Omental fat pad (tissue), 3 donors: ENCODE measurements at regions not wholly inside any gene's neighbourhood (a gene's known extent, or its start where the extent isn't known, plus 50 kb on each side); places are given as distances from the start of the nearest gene placed in this dataset.

Experiments used
- ATAC-seq: fragments of 150-250 bp; one replicate; pipeline ENCODE4 v1.9.1; 2016; ENCODE audit warnings: mild to moderate bottlenecking, moderate library complexity; ENCODE audit not compliant: low FRiP score
- DNase-seq: peaks from one replicate; pipeline ENCODE4 v3.0.0-alpha.2; 2019; ENCODE audit warnings: low spot score
- TF ChIP-seq, protein P1 (sequence below), 3 donors: fragments of 450-650 bp; IDR thresholded peaks; one replicate each; pipeline ENCODE4 v1.5.1; 2016 to 2017; ENCODE audit warnings: antibody characterized with exemption in 3 of 3, mild to moderate bottlenecking in 3 of 3, moderate library complexity in 2 of 3

DNA sequence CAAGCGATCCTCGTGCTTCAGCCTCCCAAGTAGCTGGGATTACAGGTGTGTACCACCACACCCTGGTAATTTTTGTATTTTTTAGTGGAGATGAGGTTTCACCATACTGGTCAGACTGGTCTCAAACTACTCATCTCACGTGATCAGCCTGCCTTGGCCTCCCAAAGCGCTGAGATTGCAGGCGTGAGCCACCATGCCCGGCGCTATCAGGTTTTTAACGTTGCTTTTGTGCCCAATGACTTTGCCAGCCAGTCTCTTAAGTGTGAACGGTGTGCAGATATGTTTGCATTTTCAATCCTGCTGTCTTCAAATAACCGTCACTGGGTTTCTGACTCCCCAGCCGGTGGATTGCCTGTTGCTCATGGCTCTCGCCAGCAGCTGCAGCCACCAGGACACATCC, 201.8 kb upstream of the PPP2R2D start:
- TF ChIP-seq, protein P1, sequence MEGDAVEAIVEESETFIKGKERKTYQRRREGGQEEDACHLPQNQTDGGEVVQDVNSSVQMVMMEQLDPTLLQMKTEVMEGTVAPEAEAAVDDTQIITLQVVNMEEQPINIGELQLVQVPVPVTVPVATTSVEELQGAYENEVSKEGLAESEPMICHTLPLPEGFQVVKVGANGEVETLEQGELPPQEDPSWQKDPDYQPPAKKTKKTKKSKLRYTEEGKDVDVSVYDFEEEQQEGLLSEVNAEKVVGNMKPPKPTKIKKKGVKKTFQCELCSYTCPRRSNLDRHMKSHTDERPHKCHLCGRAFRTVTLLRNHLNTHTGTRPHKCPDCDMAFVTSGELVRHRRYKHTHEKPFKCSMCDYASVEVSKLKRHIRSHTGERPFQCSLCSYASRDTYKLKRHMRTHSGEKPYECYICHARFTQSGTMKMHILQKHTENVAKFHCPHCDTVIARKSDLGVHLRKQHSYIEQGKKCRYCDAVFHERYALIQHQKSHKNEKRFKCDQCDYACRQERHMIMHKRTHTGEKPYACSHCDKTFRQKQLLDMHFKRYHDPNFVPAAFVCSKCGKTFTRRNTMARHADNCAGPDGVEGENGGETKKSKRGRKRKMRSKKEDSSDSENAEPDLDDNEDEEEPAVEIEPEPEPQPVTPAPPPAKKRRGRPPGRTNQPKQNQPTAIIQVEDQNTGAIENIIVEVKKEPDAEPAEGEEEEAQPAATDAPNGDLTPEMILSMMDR (IDR thresholded peaks at IDR 0.05) = no peak
- DNase-seq (no peak), ATAC-seq (no peak)

- ATAC-seq (no peak), DNase-seq (no peak)
- TF ChIP-seq, protein P1 (IDR thresholded peaks at IDR 0.05) = no peak
These were observed 200.8 kb upstream of the PPP2R2D start for GRCh38 chr10:131700032-131700431.

DNA sequence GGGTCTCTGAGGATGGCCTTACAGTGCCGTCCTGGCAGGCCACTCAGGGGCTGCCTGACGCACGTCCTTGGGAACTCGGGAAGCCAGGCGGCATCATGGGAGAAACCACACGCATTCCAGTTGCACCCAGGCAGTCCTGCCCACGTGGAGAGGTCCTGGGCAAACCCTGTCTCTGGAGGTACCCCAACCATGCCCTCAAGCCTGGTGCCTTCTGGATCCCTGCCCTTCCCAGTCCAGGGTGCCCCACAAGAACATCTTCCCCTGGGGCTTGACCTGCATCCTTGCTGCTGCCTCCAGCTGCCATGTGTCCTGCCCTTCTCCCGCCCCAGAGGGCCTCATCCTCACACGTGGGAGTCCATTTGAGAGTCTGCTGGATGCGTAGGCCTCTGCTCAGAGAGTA, 200.3 kb upstream of the PPP2R2D start:
- ATAC-seq = no peak
- DNase-seq = no peak
- TF ChIP-seq, protein P1 (IDR thresholded peaks at IDR 0.05) = no peak

- DNase-seq = no peak
- TF ChIP-seq, protein P1 (IDR thresholded peaks at IDR 0.05) = no peak
- ATAC-seq = no peak
These were observed 199.5 kb upstream of the PPP2R2D start for GRCh38 chr10:131701131-131701947.

GRCh38 chr10:131702531-131703356, 198.1 kb upstream of the PPP2R2D start:
- no peak for ATAC-seq
- TF ChIP-seq, protein P1 (IDR thresholded peaks at IDR 0.05) = no peak
- DNase-seq = no peak

GRCh38 chr10:131703541-131703940, 197.3 kb upstream of the PPP2R2D start:
- TF ChIP-seq, protein P1 (IDR thresholded peaks at IDR 0.05) = no peak
- DNase-seq (no peak), ATAC-seq (no peak)
